GM12875 (cell line): ENCODE measurements at regions not wholly inside any gene's neighbourhood (a gene's known extent, or its start where the extent isn't known, plus 50 kb on each side); places are given as distances from the start of the nearest gene placed in this dataset.

Source experiments
- H3K4me3 ChIP-seq: one replicate; pipeline ENCODE4 v1.5.1; 2011; ENCODE audit warnings: low read depth, low read length, control low read depth
- CTCF ChIP-seq: IDR thresholded peaks from 2 replicates; pipeline ENCODE4 v1.5.1; 2011; ENCODE audit warnings: low read depth, mild to moderate bottlenecking, control low read depth, inconsistent platforms, low read length, moderate library complexity, borderline replicate concordance; ENCODE audit not compliant: insufficient read depth

DNA sequence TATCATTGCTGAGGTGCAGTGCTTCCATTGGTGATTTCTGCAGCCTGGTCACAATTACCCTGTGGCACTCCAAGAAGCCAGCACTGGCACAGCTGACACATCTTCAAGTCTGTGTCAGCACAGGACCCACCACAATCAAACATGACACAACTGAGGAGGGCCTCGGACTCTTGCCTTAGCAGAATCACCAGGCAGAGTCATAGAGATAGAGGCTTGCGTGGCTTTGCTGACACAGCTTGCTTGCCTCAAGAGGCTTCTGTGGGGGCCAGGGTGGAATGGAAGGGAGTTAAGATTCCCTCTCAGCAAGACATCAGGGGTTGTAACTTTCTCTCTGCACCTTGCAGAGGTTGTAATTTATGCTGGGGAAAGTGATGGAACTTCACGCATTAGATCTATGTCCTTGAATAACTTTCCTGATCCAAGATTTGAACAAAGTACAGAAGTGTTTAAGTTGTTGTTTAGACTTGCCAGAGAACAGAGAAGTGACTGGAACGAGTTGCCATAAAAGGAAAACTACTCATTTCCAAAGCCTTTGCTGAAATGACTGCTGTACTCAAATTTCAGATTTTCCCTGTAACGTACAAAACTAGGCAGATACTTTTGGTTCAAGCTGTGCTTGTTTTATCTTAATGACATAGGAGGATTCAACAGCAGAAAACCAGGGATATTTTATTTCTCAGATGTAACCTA is 170.7 kb downstream of the DIPK2A start:
- no peak overlapping the region for H3K4me3 ChIP-seq

GRCh38 chr3:144148356-144148755 is 176.7 kb downstream of the DIPK2A start:
- TF ChIP-seq CTCF = no peak
- no peak overlapping the region for H3K4me3 ChIP-seq

More for the DNA sequence above, 170.7 kb downstream of the DIPK2A start:
- TF ChIP-seq CTCF = no peak

GRCh38 chr3:144151983-144152382 is 180.4 kb downstream of the DIPK2A start:
- H3K4me3 ChIP-seq = no peak overlapping the region
- TF ChIP-seq CTCF = no peak

- TF ChIP-seq CTCF = no peak
- no peak overlapping the region for H3K4me3 ChIP-seq
These were observed 189.0 kb downstream of the DIPK2A start for GRCh38 chr3:144160627-144161026.

- no peak for TF ChIP-seq CTCF
- H3K4me3 ChIP-seq = no peak overlapping the region
These were observed 190.4 kb downstream of the DIPK2A start for GRCh38 chr3:144162042-144162441.

GRCh38 chr3:144164352-144164751 is 192.7 kb downstream of the DIPK2A start:
- no peak for TF ChIP-seq CTCF
- H3K4me3 ChIP-seq = no peak overlapping the region

GRCh38 chr3:144165482-144165881 is 193.9 kb downstream of the DIPK2A start:
- TF ChIP-seq CTCF = no peak
- H3K4me3 ChIP-seq = no peak overlapping the region
